NK-92 treated with Interleukin-12 subunit alpha and Interleukin-12 subunit beta, amount 100 ng/mL, for 24 hours (cell line): ENCODE measurements at regions not wholly inside any gene's neighbourhood (a gene's known extent, or its start where the extent isn't known, plus 50 kb on each side); places are given as distances from the start of the nearest gene placed in this dataset.

Experiments
- DNase-seq: peaks from one replicate; lab custom pipeline; 2025; lab: John Stamatoyannopoulos, UW

- no peak for DNase-seq
Observed at GRCh38 chr9:13755551-13755950, 476.1 kb upstream of the MPDZ start.

- DNase-seq = no peak
Observed at GRCh38 chr9:13750639-13751038, 471.1 kb upstream of the MPDZ start.

- no peak for DNase-seq
Observed at GRCh38 chr9:13750061-13750460, 470.6 kb upstream of the MPDZ start.

- no peak for DNase-seq
Observed at GRCh38 chr9:13746876-13747275, 467.4 kb upstream of the MPDZ start.

GRCh38 chr9:13744261-13744901, 464.9 kb upstream of the MPDZ start:
- DNase-seq = no peak

DNA sequence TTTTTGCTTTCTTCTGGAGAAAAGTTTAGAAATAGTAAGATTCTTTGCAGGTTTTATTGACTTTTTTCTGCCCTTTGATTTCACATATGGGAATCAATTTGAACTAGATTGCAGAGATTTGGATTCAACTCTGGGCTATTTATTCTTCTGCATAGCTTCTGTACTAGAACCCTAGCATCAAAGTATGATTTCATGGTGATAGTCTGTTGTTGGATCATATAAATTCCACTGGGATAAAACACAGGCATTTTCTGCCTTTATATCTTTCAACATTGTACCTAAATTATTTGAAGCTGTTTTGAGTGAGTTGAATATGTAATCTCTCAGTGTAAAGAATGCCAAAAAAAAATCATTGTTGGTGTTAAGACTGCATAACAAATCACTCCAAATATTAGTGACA, 458.4 kb upstream of the MPDZ start:
- DNase-seq = no peak

- no peak for DNase-seq
Observed at GRCh38 chr9:13735181-13735580, 455.7 kb upstream of the MPDZ start.

GRCh38 chr9:13734601-13735000, 455.1 kb upstream of the MPDZ start:
- no peak for DNase-seq

DNA sequence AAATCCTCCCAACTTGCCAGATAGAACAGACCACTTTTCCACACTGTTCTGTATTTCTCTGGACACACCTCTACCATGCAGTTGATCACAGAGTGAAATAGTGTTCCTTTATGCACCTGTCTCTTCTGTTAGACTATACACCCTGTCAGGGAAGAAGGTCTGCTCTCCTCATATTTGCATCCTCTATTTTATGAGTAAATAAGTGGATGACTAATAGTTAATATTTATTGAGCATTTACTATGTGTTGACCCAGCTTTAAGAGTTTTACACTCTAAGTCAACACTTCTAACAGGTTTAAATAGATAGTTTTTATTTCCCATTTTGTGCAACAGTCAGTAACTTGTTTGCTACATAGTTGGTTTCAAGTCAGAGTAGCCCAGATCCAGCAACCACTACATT, 452.8 kb upstream of the MPDZ start:
- DNase-seq = no peak

GRCh38 chr9:13731637-13732036, 452.1 kb upstream of the MPDZ start:
- DNase-seq = no peak

DNA sequence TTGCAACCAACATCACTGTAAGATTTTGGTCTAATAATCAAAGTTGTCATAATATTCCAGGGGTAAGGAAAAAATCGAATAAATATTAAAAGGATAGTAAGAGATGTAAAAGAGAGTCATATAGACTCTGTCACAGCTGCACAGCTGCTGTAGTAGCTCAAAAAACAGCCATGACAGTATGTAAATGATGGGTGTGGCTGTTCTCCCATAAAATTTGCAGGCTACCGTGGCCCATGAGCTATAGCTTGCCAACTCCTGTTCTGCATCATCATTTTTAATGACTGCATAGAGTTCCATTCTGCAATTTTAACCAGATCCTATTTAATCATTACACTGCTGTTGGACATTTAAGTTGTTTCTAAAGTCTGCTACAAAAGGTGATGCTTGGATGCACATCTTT, 450.5 kb upstream of the MPDZ start:
- DNase-seq = no peak

GRCh38 chr9:13728917-13729811, 449.7 kb upstream of the MPDZ start:
- no peak for DNase-seq

DNA sequence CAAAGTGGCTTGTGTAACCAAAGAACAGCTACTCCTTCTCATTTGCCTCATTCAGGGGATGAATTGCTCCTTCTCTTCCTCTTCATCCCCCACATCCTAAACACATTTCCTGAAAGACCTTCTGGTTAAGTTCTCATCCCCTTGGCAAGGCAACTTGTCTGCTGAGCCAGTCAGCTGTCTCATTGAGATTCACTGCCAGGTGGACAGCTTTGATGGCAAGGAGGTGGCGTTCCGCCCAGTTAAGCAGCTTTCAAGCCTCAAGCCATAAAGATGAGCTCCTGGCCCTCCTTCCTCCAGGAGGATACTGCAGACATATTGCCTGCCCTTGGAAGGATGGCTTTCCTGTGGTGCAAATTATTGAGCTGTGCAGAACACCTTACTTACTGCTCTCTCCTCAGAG, 448.6 kb upstream of the MPDZ start:
- DNase-seq = no peak

- no peak for DNase-seq
Observed at GRCh38 chr9:13726746-13727145, 447.3 kb upstream of the MPDZ start.

DNA sequence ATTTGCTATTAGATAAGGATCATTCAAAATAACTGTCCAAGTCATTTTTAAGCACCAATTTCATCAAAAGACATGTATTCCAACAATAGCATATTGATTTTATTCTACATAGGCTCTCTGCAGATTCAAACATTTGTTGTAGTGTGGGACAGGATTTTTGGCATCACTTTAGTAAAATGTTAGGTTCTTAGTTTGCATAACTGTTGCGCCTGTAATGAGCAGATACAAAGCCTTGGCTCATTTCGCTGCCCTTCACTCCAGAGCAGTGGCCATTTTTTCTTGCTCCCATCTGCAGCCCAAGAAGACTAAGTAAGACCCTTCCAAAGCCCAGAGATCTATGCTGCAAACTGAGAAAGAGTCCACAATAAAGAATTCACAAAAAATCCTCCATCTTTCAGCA, 446.0 kb upstream of the MPDZ start:
- DNase-seq = no peak

GRCh38 chr9:13721481-13722235, 442.2 kb upstream of the MPDZ start:
- no peak for DNase-seq

DNA sequence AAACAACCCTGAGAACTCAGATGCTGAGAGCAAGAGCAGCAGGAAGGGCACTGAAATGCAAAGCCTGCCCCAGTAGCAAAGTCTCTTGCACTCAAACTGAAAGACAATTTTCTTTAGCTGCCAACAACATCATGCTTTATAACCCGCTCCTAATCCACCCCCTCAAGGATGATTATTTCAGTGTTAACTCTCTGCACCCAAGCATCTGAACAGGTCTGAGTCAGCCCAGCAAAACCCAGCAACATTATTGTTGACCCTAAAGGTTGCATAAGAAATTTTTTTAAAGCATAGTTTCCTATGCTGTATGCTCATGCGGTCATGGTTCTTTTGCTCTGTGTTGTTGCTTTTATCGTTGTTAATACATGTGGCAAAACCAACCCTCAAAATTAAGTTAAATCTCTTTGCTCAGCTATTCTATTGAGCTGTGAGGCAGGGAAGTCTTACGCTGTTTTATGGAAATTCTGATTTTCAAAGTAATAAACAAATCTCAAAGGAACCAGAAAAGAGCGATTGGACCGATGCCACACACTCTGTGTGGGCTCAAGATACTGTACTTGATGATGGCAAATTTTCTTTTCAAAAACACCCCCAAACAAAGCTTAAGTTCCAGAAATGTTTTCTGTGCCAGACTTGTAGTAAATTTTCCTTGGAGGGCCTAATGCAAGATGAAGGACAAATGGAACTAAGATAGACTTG, 440.6 kb upstream of the MPDZ start:
- DNase-seq = no peak

- DNase-seq = no peak
Observed at GRCh38 chr9:13719446-13719845, 440.0 kb upstream of the MPDZ start.

- no peak for DNase-seq
Observed at GRCh38 chr9:13718539-13718938, 439.0 kb upstream of the MPDZ start.

DNA sequence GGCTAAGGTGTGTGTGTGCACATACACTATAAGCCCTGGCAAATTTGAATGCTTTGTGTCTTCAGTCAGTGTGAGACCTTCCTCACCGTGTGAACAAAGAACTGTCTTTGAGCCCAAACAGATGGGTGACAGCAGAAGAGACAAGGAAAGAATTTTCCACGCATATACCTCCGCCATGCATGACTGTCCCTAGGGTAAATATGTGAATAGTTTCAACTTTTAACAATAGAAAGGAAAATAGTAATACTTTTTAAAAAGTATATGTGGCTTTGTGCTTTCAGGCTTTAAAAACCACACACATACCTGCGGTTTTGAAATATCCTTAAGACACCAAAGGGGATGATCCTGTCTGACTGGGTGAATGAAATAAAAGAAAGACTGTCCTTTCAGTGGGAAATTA, 438.6 kb upstream of the MPDZ start:
- no peak for DNase-seq

GRCh38 chr9:13717322-13718054, 438.0 kb upstream of the MPDZ start:
- DNase-seq = no peak
